BJ (cell line): ENCODE measurements at regions not wholly inside any gene's neighbourhood (a gene's known extent, or its start where the extent isn't known, plus 50 kb on each side); places are given as distances from the start of the nearest gene placed in this dataset.

ENCODE experiments used
- CTCF ChIA-PET: fragments of 350-600 bp; formaldehyde crosslinking; extraction: SDS; loops from one replicate; lab custom pipeline; 2021; ENCODE audit warnings: antibody characterized with exemption, inconsistent platforms; lab: Yijun Ruan, JAX
- POLR2A ChIA-PET: fragments of 300-600 bp; sonication (Branson Sonifier 250); formaldehyde crosslinking; extraction: SDS; loops from one replicate; lab custom pipeline; 2021; ENCODE audit warnings: antibody characterized with exemption; lab: Charles Lee
- DNase-seq: peaks from one replicate; pipeline ENCODE4 v3.0.0-alpha.2; 2011; ENCODE audit warnings: low read depth
- H3K27me3 ChIP-seq: 2 replicates; pipeline ENCODE4 v1.6.0; 2011; ENCODE audit warnings: low read length; ENCODE audit not compliant: control insufficient read depth, insufficient read depth
- H3K36me3 ChIP-seq: 2 replicates; pipeline ENCODE4 v1.5.1; 2011; ENCODE audit warnings: low read length; ENCODE audit not compliant: control insufficient read depth, insufficient read depth
- H3K4me3 ChIP-seq: 2 replicates; pipeline ENCODE4 v1.5.1; 2011; ENCODE audit warnings: low read depth, mild to moderate bottlenecking, control low read depth, low read length
- TF ChIP-seq, protein P1 (sequence below): IDR thresholded peaks from 2 replicates; pipeline ENCODE4 v1.5.1; 2011; ENCODE audit warnings: low read depth, mild to moderate bottlenecking, control low read depth, inconsistent platforms, low read length, moderate library complexity; ENCODE audit not compliant: insufficient read depth

DNA sequence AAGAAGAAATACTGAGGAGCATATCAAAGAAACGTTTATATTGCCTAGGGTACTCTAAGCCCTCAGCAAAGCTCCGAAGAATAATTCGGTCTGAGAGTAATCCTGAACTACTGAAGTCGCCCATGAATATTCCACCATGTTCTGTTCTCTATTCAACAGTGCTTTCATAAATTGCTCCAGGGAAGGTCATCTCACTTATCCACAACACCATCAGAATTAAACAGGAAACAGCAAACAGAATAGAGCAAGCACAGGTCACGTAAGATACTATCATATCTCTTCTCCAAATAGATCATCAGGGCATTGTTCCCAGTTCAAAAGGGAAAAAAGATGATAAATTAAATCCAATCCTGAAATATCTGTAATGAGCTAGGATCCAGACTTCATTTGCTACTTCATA is 325.6 kb downstream of the DEPDC1B start:
- no peak overlapping the region for H3K4me3 ChIP-seq
- H3K36me3 ChIP-seq = no peaks in the 10 kb centered on the region
- TF ChIP-seq, protein P1, sequence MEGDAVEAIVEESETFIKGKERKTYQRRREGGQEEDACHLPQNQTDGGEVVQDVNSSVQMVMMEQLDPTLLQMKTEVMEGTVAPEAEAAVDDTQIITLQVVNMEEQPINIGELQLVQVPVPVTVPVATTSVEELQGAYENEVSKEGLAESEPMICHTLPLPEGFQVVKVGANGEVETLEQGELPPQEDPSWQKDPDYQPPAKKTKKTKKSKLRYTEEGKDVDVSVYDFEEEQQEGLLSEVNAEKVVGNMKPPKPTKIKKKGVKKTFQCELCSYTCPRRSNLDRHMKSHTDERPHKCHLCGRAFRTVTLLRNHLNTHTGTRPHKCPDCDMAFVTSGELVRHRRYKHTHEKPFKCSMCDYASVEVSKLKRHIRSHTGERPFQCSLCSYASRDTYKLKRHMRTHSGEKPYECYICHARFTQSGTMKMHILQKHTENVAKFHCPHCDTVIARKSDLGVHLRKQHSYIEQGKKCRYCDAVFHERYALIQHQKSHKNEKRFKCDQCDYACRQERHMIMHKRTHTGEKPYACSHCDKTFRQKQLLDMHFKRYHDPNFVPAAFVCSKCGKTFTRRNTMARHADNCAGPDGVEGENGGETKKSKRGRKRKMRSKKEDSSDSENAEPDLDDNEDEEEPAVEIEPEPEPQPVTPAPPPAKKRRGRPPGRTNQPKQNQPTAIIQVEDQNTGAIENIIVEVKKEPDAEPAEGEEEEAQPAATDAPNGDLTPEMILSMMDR = no peak
- POLR2A ChIA-PET = no interaction called here
- no peaks in the 10 kb centered on the region for H3K27me3 ChIP-seq
- no peak for DNase-seq
- CTCF ChIA-PET = no interaction called here

DNA sequence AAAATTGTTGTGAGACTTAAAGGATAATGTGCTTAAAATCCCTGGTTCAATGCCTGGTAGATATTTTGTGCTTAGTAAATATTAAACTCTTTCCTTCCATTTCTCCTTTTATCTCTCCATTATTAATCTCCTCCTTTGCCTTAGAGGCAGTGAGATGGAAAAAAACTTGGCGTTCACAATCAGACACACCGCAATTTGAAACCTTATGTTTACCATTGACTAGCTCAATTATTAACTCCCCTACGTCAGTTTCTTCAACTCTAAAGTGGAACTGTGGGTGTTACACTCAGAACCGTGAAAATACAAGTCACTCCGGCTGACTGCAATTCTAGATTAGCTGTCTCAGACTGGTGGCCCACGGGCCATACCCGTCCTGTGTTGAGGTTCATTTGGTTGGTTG is 327.2 kb downstream of the DEPDC1B start:
- no peak for DNase-seq
- H3K36me3 ChIP-seq = no peaks in the 10 kb centered on the region
- TF ChIP-seq, protein P1 = no peak
- POLR2A ChIA-PET = interaction anchor here (0.7 kb wide), 1 partner anchor 12 kb away, joined by 4 read pairs; no protein-coding TSS in a partner anchor
- H3K27me3 ChIP-seq = no peaks in the 10 kb centered on the region
- no peak overlapping the region for H3K4me3 ChIP-seq
- CTCF ChIA-PET = no interaction called here

DNA sequence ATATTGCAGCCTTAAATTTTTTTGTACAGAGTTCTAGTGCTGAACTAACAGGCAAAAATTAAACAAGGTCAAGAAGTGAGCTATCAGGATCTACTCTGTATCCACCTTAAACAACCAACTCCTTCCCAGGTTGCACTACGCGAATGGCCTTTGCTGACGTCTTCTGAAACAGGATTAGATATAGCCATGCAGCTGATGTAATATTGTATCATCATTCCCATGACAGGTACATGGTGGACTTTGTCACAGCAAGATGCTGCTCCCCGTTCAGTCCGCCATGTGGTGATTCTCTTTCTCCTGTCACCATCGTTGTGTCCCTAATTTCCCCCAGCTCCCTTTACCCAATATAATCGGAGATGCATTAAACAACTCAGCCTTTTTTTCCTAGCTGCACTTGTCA is 328.9 kb downstream of the DEPDC1B start:
- Histone ChIP-seq H3K36me3 (no peaks in the 10 kb centered on the region), H3K27me3 (no peaks in the 10 kb centered on the region), H3K4me3 (no peak overlapping the region)
- TF ChIP-seq, protein P1 = no peak
- ChIA-PET POLR2A (no interaction called here), CTCF (no interaction called here)
- DNase-seq = no peak

DNA sequence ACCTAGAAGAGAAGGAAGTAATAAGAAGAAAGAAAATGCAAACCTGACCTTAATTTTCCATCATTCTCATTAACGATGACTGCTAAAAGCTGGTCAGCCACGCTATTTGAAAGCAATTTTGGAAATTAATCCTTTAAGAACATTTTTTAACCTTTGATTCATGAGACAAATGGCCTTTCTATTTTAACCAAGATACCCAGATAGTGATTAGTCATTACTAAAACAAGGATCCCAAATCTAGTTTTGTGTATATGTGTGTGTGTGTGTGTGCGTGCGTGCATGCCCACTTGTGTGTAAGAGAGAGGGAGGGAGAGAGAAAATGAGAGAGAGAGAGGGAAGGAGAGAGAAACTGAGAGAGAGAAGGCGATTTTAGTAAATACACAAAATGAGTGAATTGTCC is 329.5 kb downstream of the DEPDC1B start:
- ChIA-PET POLR2A (no interaction called here), CTCF (no interaction called here)
- Histone ChIP-seq H3K27me3 (no peaks in the 10 kb centered on the region), H3K4me3 (no peak overlapping the region), H3K36me3 (no peaks in the 10 kb centered on the region)
- TF ChIP-seq, protein P1 = no peak
- DNase-seq = no peak

DNA sequence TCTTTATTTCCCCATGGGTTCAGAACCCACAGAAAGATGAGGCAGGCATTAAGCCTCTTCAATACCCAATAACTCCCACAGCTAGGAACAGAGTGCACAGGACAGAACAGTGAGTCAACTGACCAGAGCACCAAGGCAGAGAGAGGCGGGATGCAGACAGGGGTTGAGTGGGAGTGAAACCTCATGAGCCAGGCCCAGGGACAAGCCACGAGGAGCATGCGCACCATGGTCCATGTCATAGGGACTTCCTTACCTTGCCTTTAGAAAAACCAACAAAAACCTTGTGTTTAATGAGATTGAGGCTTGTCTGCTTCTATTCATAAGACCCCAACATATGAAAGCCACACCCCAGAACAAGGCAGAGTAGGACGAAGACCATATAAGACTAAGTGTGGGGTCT is 330.6 kb downstream of the DEPDC1B start:
- no peaks in the 10 kb centered on the region for H3K36me3 ChIP-seq
- DNase-seq = no peak
- CTCF ChIA-PET = no interaction called here
- H3K4me3 ChIP-seq = no peak overlapping the region
- H3K27me3 ChIP-seq = no peaks in the 10 kb centered on the region
- TF ChIP-seq, protein P1 = no peak
- POLR2A ChIA-PET = no interaction called here
